Panc1 (cell line): ENCODE measurements at regions not wholly inside any gene's neighbourhood (a gene's known extent, or its start where the extent isn't known, plus 50 kb on each side); places are given as distances from the start of the nearest gene placed in this dataset.

Experiments
- CTCF ChIP-seq: fragments of 450-650 bp; IDR thresholded peaks from 2 replicates; pipeline ENCODE4 v1.5.1; 2017; ENCODE audit warnings: mild to moderate bottlenecking
- POLR2AphosphoS5 ChIP-seq: IDR thresholded peaks from 2 replicates; pipeline ENCODE4 v1.6.1; 2012; ENCODE audit warnings: mild to moderate bottlenecking, low read depth, low read length, moderate library complexity

- no peak for TF ChIP-seq CTCF
- no peak for TF ChIP-seq POLR2AphosphoS5
Observed at GRCh38 chr4:108240366-108240765, 71.6 kb upstream of the LEF1 start.
